NCI-H2081 (cell line): ENCODE measurements at regions not wholly inside any gene's neighbourhood (a gene's known extent, or its start where the extent isn't known, plus 50 kb on each side); places are given as distances from the start of the nearest gene placed in this dataset.
"Not testable (repeated sequence)": the region's sequence is repeated elsewhere in the genome, so short reads cannot be mapped to it uniquely, and the experiment has no call there.

ENCODE experiments used
- DNase-seq, 2 experiments: peaks; one replicate each; lab custom pipeline; 2025; lab: John Stamatoyannopoulos, UW

DNA sequence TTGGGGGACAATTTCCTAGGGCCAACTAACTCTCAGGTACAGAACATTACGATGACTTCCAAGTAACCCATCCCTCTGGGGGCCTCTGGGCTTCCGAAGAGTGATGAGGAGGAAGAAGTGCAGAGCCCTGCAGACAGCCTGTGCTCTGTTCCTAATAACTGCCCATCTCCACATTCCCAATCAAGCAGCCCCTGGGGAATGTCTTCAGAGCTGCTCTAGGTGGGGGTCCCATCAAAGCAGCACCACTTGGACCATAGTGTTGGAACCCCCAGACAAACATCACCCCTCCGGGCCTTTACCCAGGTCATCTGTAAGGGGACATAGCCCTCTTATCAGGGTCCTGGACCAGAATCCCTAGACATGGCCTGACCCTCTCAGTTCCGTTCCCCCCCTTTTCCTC lies 357.3 kb downstream of the NPHP4 start:
- no peak for DNase-seq

DNA sequence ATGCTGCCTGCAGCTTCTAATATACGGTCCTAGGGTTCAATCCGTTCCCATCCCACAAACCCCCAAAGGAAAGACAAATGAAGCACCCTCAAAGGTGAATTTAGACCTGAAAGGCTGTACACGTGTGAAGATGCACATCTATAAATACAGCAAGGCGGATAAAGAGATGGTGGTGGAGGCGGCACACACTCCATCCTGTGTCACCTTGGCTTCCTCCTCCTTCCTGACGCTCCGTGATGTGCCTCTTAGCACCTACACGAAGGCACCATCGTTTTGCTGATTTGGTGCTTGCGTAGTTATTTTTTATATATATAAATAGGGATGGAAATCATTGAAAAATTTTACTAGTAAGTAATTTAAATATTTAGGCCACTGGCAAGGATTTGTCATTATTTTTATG lies 359.4 kb downstream of the NPHP4 start:
- DNase-seq: no peak

DNA sequence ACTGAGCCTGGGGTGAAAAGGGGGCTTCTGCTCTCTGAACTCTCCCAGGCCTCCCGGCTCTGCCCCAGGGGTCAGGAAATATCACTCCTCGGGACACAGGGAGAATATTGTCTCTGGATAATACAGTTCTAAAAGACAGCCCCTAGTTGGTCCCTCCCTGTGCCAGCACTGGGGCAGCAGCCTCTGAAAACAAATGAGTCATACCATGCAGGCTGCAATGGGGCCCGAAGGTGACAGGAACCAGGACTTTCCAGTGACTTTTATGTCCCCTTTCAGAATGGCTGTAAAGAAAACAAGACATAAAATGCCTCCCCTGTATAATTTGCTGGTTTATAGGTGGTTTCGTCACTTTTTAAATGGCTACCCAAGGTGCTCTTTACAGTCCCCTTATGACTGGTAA lies 360.0 kb downstream of the NPHP4 start:
- DNase-seq: no peak

DNA sequence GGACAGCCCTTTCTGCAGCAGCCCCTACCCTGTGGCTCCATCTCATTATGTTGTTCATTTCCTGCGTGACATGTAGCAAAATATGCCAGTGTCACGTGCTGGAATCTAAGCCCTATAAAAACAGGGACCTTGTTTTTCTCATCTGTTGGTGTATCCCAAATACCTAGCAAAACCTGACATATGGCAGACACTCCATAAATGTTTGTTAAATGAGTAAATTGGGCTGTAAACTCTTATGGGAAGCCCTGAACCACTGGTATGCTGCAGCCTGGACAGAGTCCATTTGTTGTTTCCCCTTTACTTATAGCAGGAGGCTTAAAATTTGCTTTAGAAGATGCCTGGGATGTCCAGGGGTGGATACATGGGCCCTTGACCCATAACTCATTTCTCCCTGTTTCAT lies 363.8 kb downstream of the NPHP4 start:
- no peak for DNase-seq

DNA sequence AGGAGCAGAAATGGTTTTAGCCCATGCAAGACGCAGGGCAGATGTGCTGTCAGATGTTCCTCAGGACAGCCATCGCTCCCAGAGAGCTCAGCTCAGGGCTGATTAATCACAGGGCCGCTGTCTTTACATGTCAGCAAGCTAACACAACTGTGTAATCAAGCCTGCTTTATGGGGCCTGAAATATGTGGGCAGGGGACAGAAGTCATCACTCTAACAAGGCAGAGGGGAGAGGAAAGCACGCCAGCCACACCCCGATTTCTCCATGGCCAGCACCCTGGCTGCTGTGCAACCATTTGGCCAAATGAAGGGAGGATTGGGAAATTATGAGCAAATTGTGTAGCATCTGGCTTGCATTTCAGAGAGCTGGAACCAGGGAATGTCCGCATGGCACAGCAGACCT lies 368.8 kb downstream of the NPHP4 start:
- no peak for DNase-seq

DNA sequence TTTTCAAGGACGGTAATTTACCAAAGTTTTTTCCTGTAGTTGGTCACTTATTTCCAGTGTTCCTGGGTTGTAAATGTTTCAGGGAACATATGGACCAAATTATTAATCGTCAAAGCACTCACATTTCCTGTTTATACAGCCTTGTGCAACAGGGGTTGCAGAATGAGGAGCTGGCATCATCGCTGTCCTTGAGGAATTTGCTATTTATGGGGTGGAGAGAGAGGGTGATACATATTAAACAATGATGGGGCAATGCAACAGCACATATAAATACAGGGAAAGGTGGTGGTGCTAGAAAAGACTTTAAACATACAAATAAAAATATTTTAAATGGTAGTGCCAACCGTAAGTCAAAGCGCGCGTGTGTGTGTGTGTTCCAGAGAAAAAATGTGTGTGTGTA lies 369.8 kb downstream of the NPHP4 start:
- no peak for DNase-seq

DNA sequence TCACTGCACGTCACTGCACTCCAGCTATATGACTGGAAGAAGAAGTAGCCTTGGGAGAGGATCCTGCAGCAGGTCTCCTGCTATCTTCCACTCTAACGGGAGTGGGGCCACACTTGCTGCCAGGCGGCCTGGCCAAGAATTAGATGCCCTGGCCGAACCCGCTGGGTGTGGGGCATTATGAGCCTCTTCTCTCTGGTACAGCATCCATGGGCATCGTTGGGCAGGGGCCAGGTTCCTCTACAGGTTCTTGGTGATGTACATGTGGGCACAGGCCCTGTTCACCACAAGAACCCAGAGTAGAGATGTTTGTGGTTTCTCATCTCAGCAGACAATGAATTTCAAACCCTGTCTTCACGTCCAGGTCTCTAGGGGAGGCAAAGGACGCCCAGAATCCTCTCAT lies 370.5 kb downstream of the NPHP4 start:
- no peak for DNase-seq

DNA sequence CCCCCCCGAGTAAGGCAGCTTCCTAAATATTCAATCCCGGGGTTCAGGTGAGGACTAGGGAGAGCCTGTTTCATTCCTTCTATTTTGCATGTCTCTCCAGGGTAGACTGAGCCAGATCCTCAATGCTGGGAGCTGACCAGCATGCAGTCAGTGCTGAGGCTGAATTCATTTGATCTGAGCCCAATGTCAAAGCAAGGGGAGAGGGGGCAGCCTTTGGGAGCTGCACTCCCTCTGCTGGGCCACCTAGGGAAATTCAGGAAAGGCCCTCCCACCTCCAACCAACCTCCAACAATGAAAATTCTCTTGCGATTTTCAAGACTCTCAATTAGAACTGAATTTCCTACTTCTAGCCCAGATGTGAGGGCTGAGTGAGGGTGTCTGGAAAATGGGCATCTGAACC lies 371.2 kb downstream of the NPHP4 start:
- DNase-seq: no peak

DNA sequence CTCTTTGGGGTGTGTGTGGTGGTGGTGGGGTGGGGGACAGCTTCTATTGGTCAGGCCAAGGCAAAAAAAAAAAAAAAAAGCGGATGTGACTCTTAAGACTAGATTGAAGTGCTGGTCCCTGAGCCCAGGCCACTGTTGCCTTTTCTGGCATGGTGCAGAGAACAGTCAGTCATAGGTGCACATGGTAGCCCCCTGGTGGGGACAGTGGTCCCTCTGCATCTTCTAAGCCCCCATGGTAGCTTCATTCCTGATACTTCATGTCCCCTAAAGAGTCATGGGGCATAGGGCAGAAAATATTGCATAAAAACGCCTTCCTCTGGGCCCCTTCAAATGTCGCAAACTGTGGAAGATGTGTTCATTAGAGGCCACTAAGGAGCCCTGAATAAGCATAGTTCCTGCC lies 371.8 kb downstream of the NPHP4 start:
- DNase-seq: no peak

DNA sequence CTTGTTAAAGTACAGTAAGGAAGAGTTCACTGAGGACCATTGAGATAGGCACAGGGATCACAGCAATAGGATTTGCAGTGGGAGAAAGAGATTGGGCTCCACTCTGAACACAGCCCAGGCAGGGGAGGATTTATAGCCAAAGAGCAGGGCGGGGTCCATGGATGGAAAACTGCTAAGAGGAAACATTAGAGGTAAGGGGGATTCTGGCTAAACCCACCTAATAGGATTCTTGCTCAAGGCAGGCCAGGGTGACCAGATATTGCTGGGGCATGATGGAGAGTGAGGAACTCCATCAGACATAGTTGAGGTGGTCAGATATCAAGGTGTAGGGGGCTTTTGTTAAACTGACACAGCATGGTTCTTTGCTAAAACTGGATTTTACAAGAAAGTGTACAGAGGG lies 372.8 kb downstream of the NPHP4 start:
- DNase-seq: no peak

DNA sequence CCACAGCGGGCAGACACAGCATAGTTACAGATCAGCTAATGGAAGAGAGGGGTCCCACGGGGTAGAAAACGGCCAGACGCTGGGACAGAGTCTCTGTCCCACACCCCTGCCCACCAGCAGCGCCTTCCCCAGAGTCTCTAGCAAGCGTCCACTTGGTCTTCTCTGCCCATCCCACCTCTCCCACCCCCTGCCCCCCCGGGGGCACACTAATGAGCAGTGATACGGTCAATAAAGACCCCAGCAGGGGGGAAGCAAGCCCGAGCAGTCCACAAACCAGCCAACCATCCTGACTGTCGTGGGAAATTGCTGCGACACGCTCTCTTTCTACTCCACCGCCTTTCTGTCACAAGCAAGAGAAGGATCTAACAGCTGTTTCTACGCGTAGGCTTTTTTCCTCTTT lies 374.7 kb downstream of the NPHP4 start:
- DNase-seq: no peak

DNA sequence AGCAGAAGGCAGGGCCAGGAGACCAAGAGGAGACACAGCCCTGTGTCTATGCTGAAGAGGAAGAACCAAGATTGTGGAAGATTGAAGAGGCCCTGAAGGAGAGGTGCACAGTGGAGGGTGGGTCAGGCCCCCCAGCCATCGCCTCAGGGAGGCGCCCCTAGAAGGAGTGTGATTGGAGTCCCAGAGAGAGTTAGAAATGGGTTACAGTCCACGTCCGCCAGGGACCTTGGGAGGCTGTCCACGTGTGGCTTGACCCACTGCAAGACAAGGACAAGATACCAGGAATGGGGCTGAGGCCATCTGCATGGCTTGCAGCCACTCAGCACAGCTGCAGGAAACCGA lies 375.1 kb downstream of the NPHP4 start:
- DNase-seq: no peak

DNA sequence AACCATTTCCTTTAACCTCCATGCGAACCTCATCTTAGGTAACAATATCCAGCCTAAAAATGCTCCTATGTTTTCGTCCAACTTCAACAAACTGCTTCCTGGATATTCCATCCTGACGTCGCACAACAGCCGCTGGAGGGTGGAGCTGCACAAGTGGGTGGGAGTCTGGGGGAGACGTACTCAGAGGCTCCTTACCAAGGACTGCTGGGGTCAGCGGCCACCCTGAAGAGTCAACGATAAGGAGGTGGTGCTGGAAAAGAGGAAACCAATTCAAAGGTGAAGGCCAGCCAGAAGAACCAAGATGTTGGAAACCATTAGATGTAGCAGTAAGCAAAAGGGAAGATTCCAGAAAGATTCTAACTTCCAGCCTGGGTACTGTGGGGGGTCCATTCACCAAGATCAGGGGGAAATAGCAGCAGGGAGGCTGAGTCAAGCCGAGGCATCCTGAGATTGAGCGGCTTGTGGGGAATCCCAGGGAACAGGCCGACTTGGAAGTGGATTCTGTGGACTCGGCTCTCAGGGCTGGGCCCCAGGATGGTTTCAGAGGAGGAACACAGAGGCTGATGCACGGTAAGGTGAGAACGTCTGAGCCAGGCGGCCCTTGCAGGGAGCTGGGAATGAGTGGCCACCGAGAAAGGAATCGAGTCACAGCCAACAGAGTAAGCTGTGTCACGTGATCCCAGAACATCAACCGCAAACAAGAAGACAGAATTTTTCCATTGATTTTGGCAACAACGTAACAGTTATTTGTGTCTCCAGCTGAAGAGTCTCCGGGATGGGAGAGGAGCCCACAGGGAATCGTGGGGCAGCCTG lies 375.7 kb downstream of the NPHP4 start:
- DNase-seq: no peak

DNA sequence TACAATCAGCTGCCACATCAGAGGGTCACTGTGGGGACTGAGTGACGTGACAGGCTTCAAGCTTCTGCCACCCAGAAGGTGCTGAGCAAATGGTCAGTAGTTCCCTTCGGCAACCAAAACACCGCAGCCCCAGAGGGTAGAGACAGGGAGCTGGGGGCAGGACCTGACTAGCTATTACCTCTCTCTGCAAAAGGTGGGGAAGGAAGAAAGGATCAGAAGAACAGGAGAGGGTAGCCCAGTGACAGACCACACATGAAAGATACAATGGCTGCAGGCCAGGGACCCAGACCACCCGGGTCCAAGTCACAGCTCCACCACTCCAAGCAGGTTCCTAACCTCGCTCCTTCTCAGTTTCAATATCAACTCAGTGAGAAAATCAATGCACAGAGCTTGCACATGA lies 377.1 kb downstream of the NPHP4 start:
- no peak for DNase-seq

DNA sequence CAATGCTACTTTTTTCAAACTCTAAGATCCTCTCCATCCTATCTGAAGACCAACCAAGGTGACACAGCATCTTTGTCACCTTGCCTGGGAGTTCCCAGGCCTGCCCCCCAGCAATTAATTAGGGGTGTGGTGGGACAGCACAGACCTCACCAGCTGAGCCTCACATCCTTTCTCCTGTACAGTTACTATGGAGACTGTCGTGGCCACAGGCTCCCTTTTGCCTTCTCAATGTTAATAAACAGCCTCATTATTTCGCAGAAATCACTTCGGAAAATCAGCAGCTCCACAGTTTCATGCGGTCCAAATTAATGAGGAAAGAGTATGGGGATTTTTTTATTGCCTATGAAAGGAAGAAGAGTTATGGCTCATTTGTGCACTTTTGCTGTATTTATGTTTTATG lies 378.3 kb downstream of the NPHP4 start:
- no peak for DNase-seq

DNA sequence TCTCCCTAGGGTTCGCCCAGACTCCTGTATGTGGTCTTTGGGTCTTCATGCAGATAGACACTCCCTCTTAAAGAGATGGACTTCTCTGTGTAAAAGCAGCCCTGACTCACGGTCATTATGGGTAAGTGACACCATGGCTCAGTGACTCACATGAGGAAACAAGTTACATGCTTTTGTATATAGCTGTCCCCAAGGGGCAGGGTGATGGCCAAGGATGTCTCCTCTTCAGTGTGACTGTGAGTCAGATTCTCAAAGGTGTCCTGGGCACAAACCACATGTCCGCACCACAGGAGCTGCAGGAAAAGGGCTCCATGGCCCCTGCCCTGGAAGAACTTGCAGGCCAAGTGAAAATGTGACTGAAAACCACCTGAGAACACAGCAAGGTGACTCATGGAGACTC lies 380.4 kb downstream of the NPHP4 start:
- no peak for DNase-seq

DNA sequence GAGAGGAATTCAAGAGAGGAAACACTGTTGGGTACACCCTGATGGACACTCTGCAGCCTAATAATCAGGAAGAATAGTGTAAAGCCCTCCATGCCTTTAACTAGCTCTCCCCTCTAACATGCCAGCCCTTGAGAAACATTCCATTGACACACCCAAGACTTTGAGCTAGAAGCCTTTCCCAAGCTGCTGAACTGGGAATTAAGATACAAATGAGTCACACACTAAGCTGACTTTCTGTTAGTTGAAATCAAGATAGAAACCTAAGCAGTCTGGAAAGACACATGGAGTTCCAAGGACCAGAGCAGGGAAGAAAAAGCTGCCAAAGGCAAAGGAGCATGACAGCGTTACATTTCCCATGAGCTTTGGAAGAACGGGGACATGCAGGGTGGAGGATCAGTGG lies 380.8 kb downstream of the NPHP4 start:
- DNase-seq: no peak

DNA sequence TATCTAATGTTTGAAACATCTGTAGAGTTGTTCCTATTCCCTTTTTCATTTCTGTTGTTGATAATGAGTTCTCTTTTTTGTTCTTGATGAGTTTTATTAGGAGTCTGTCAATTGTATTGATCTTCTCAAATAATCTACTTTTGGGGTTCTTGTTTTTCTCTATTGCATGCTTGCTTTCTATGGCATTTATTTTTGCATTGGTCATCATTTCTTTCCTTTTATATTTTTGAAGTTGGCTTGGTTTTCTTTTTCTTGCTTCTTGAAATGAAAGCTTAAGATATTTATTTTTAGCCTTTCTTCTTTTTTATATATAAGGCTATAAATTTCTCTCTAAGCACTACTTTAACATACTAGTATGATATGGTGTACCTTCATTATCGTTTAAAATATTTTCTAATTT lies 381.8 kb downstream of the NPHP4 start:
- no peak for DNase-seq

DNA sequence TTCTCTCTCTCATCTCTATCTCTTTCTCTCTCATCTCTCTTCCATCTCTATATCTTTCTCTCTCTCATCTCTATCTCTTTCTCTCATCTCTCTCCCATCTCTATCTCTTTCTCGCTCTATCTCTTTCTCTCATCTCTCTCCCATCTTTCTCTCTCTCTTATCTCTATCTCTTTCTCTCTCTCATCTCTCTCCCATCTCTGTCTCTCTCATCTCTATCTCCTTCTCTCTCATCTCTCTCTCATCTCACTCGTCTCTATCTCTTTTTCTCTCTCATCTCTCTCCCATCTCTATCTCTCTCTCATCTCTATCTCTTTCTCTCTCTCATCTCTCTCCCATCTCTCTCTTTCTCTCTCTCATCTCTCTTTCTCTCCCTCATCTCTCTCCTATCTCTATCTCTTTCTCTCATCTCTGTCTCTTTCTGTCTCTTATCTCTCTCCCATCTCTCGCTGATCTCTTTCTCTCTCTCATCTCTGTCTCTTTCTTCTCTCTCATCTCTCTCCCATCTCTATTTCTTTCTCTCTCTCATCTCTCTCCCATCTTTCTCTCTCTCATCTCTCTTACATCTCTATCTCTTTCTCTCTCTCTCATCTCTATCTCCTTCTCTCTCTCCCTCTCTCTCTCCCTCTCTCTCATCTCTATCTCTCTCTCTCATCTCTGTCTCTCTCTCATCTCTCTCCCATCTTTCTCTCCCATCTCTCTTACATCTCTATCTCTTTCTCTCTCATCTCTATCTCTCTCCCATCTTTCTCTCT lies 388.7 kb downstream of the NPHP4 start:
- DNase-seq: no peak

DNA sequence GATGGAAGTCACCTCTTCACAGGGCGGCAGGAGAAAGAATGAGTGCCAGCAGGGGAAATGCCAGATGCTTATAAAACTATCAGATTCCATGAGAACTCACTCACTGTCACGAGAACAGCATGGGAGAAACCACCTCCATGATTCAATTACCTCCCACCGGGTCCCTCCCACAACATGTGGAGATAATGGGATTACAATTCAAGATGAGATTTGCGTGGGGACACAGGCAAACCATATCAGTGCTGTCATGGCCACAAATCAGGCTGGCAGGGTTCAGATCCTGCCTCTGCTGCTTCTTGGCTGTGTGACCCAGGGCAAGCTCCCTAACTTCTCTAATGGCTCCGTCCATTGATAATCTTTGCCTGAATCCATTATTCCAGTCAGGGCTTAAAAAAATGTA lies 389.5 kb downstream of the NPHP4 start:
- not testable (repeated sequence) for DNase-seq

DNA sequence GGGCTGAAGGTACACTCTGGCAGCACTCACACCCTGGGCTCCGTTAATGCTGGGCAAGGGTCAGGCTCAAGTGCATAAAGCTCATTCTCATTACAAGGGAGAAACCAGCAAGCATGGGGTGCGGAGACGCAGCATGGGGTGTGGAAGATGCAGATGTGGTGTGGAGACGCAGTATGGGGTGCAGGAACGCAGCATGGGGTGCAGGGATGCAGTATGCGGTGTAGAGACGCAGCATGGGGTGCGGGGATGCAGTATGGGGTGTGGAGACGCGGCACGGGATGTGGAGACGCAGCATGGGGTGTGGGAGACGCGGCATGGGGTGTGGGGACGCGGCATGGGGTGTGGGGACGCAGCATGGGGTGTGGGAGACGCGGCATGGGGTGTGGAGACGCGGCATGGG lies 390.7 kb downstream of the NPHP4 start:
- DNase-seq: no peak

DNA sequence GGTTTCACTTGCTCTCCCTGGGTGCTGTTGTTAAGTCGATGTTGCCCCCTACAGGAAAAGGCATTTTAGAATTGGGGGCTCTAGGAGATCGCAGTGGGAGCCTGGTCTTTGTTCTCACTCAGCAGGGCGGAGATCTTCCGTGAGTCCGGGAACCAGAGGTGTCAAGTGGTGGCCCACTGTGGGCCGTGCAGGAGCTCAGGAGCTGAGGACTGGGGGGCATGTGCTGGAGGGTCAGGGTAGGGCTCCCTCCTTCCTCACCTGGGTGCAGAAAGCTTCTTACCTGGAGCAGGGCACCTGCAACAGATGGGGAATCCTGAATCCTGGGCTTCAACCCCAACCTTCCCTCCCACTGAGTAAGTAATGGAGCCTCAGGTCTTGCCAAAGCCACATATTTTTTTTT lies 392.7 kb downstream of the NPHP4 start:
- no peak for DNase-seq

DNA sequence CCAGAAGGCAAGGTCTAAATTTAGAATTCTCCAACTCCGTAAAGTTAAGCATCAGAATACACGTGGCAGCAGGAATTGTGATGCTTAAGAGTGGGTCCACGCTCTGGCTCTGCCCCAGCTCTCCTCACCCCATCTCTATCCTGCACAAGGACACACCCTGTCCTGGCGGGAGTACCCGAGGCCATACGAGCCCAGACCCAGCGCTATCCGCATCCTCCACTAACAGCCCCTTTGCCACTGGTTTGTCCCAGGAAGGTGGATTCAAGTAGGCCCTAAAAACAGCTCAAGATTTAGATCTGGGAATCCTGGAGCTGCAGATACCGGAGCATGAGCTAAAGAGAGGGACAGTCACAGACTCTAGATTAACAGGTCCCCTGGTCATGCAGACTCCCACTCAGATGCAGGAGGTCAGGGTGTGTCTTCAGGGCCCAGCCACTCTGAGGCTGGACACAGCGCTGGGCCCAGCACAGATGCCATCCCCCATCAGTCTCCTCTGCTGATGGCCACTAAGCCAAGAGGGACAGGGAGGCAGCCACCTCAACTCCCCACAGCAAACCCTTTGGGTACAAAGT lies 393.3 kb downstream of the NPHP4 start:
- no peak for DNase-seq
